ENCODE measurements at regions not wholly inside any gene's neighbourhood (a gene's known extent, or its start where the extent isn't known, plus 50 kb on each side); places are given as distances from the start of the nearest gene placed in this dataset.
"Not testable (repeated sequence)": the region's sequence is repeated elsewhere in the genome, so short reads cannot be mapped to it uniquely, and the experiment has no call there.

- ATAC-seq (ENCODE audit: low FRiP score) (no peak), DNase-seq (no peak)
- Histone ChIP-seq H3K36me3 (ENCODE audit: control insufficient read depth in 1 of 2, insufficient read depth in 2 of 2, low read length in 1 of 2) (no peaks in the 10 kb centered on the region), H3K27me3 (ENCODE audit: control insufficient read depth in 1 of 2, insufficient read depth in 2 of 2, low read length in 1 of 2) (no peaks in the 10 kb centered on the region), H3K9me3 (ENCODE audit: control insufficient read depth, low read length) (no peaks in the 10 kb centered on the region), H3K4me1 (ENCODE audit: control insufficient read depth in 1 of 2, insufficient read depth in 2 of 2, low read length in 2 of 2) (no peaks in the 10 kb centered on the region), H3K27ac (ENCODE audit: low read depth in 1 of 2, low read length in 2 of 2) (no peak overlapping the region), H3K4me3 (ENCODE audit: low read length in 2 of 2) (no peak overlapping the region)
- WGBS, 2 donors, result 52 to 53% methylated on average over 2 of the region's 2 CpGs
- intact Hi-C loops (cut with DNase I), result no loop called here
Observed at GRCh38 chr3:106349191-106349881, 480.5 kb upstream of the CBLB start.

GRCh38 chr3:106355873-106356272, 487.1 kb upstream of the CBLB start:
- no peaks in the 10 kb centered on the region for H3K9me3 ChIP-seq (ENCODE audit: control insufficient read depth, low read length)
- ATAC-seq (ENCODE audit: low FRiP score) (no peak), DNase-seq (no peak)
- no peaks in the 10 kb centered on the region for H3K27me3 ChIP-seq (ENCODE audit: control insufficient read depth in 1 of 2, insufficient read depth in 2 of 2, low read length in 1 of 2)
- H3K4me3 ChIP-seq (ENCODE audit: low read length in 2 of 2), result no peak overlapping the region
- H3K27ac ChIP-seq (ENCODE audit: low read depth in 1 of 2, low read length in 2 of 2), result no peak overlapping the region
- intact Hi-C loops (cut with DNase I), result no loop called here
- H3K36me3 ChIP-seq (ENCODE audit: control insufficient read depth in 1 of 2, insufficient read depth in 2 of 2, low read length in 1 of 2), result no peaks in the 10 kb centered on the region
- WGBS, 2 donors, result 86 to 89% methylated on average over 3 of the region's 3 CpGs
- H3K4me1 ChIP-seq (ENCODE audit: control insufficient read depth in 1 of 2, insufficient read depth in 2 of 2, low read length in 2 of 2), result no peaks in the 10 kb centered on the region

- ATAC-seq (ENCODE audit: low FRiP score), result no peak
- no peaks in the 10 kb centered on the region for H3K27me3 ChIP-seq (ENCODE audit: control insufficient read depth in 1 of 2, insufficient read depth in 2 of 2, low read length in 1 of 2)
- no peak for DNase-seq
- H3K4me3 ChIP-seq (ENCODE audit: low read length in 2 of 2), result no peak overlapping the region
- intact Hi-C loops (cut with DNase I), result no loop called here
- no peaks in the 10 kb centered on the region for H3K4me1 ChIP-seq (ENCODE audit: control insufficient read depth in 1 of 2, insufficient read depth in 2 of 2, low read length in 2 of 2)
- no peaks in the 10 kb centered on the region for H3K36me3 ChIP-seq (ENCODE audit: control insufficient read depth in 1 of 2, insufficient read depth in 2 of 2, low read length in 1 of 2)
- H3K27ac ChIP-seq (ENCODE audit: low read depth in 1 of 2, low read length in 2 of 2), result no peak overlapping the region
- H3K9me3 ChIP-seq (ENCODE audit: control insufficient read depth, low read length), result peaks cover 2% of the 10 kb centered on the region
- WGBS, 2 donors, result 93 to 96% methylated on average over 3 of the region's 3 CpGs
Observed at GRCh38 chr3:106359692-106360091, 490.9 kb upstream of the CBLB start.

- ATAC-seq (ENCODE audit: low FRiP score); H3K36me3 ChIP-seq (ENCODE audit: control insufficient read depth in 1 of 2, insufficient read depth in 2 of 2, low read length in 1 of 2); H3K27me3 ChIP-seq (ENCODE audit: control insufficient read depth in 1 of 2, insufficient read depth in 2 of 2, low read length in 1 of 2); H3K4me3 ChIP-seq (ENCODE audit: low read length in 2 of 2); H3K4me1 ChIP-seq (ENCODE audit: control insufficient read depth in 1 of 2, insufficient read depth in 2 of 2, low read length in 2 of 2); H3K27ac ChIP-seq (ENCODE audit: low read depth in 1 of 2, low read length in 2 of 2); intact Hi-C loops (cut with DNase I); H3K9me3 ChIP-seq (ENCODE audit: control insufficient read depth, low read length); DNase-seq: not testable (repeated sequence)
- 86 to 92% methylated on average over 1 of the region's 1 CpG for WGBS, 2 donors
Observed at GRCh38 chr3:106360901-106361300, 492.1 kb upstream of the CBLB start.

GRCh38 chr3:106364477-106364876, 495.7 kb upstream of the CBLB start:
- ATAC-seq (ENCODE audit: low FRiP score), result no peak
- Histone ChIP-seq H3K4me3 (ENCODE audit: low read length in 2 of 2) (no peak overlapping the region), H3K9me3 (ENCODE audit: control insufficient read depth, low read length) (peaks cover 2% of the 10 kb centered on the region), H3K27ac (ENCODE audit: low read depth in 1 of 2, low read length in 2 of 2) (no peak overlapping the region), H3K36me3 (ENCODE audit: control insufficient read depth in 1 of 2, insufficient read depth in 2 of 2, low read length in 1 of 2) (no peaks in the 10 kb centered on the region), H3K27me3 (ENCODE audit: control insufficient read depth in 1 of 2, insufficient read depth in 2 of 2, low read length in 1 of 2) (no peaks in the 10 kb centered on the region), H3K4me1 (ENCODE audit: control insufficient read depth in 1 of 2, insufficient read depth in 2 of 2, low read length in 2 of 2) (no peaks in the 10 kb centered on the region)
- intact Hi-C loops (cut with DNase I), result no loop called here
- DNase-seq, result no peak
- 91 to 92% methylated on average over 1 of the region's 1 CpG for WGBS, 2 donors

- 95 to 97% methylated on average over 1 of the region's 1 CpG for WGBS, 2 donors
Observed at GRCh38 chr3:106365061-106365691, 496.4 kb upstream of the CBLB start.

GRCh38 chr3:106366352-106366751, 497.5 kb upstream of the CBLB start:
- DNase-seq, result no peak
- no peak for ATAC-seq (ENCODE audit: low FRiP score)
- Histone ChIP-seq H3K27me3 (ENCODE audit: control insufficient read depth in 1 of 2, insufficient read depth in 2 of 2, low read length in 1 of 2) (no peaks in the 10 kb centered on the region), H3K27ac (ENCODE audit: low read depth in 1 of 2, low read length in 2 of 2) (no peak overlapping the region), H3K9me3 (ENCODE audit: control insufficient read depth, low read length) (peaks cover 2% of the 10 kb centered on the region), H3K36me3 (ENCODE audit: control insufficient read depth in 1 of 2, insufficient read depth in 2 of 2, low read length in 1 of 2) (no peaks in the 10 kb centered on the region), H3K4me1 (ENCODE audit: control insufficient read depth in 1 of 2, insufficient read depth in 2 of 2, low read length in 2 of 2) (no peaks in the 10 kb centered on the region), H3K4me3 (ENCODE audit: low read length in 2 of 2) (no peak overlapping the region)
- intact Hi-C loops (cut with DNase I), result no loop called here

More at GRCh38 chr3:106365061-106365691, 496.4 kb upstream of the CBLB start:
- DNase-seq (no peak), ATAC-seq (ENCODE audit: low FRiP score) (no peak)
- intact Hi-C loops (cut with DNase I), result no loop called here
- Histone ChIP-seq H3K4me1 (ENCODE audit: control insufficient read depth in 1 of 2, insufficient read depth in 2 of 2, low read length in 2 of 2) (no peaks in the 10 kb centered on the region), H3K27ac (ENCODE audit: low read depth in 1 of 2, low read length in 2 of 2) (no peak overlapping the region), H3K27me3 (ENCODE audit: control insufficient read depth in 1 of 2, insufficient read depth in 2 of 2, low read length in 1 of 2) (no peaks in the 10 kb centered on the region), H3K36me3 (ENCODE audit: control insufficient read depth in 1 of 2, insufficient read depth in 2 of 2, low read length in 1 of 2) (no peaks in the 10 kb centered on the region), H3K9me3 (ENCODE audit: control insufficient read depth, low read length) (peaks cover 2% of the 10 kb centered on the region), H3K4me3 (ENCODE audit: low read length in 2 of 2) (no peak overlapping the region)

- WGBS, 2 donors, result 56 to 59% methylated on average over 2 of the region's 2 CpGs
Observed at GRCh38 chr3:106367496-106367895, 498.7 kb upstream of the CBLB start.

More at GRCh38 chr3:106367496-106367895, 498.7 kb upstream of the CBLB start:
- intact Hi-C loops (cut with DNase I), result no loop called here
- no peak for ATAC-seq (ENCODE audit: low FRiP score)
- no peaks in the 10 kb centered on the region for H3K4me1 ChIP-seq (ENCODE audit: control insufficient read depth in 1 of 2, insufficient read depth in 2 of 2, low read length in 2 of 2)
- DNase-seq, result no peak
- H3K27ac ChIP-seq (ENCODE audit: low read depth in 1 of 2, low read length in 2 of 2), result no peak overlapping the region
- H3K36me3 ChIP-seq (ENCODE audit: control insufficient read depth in 1 of 2, insufficient read depth in 2 of 2, low read length in 1 of 2), result no peaks in the 10 kb centered on the region
- no peak overlapping the region for H3K4me3 ChIP-seq (ENCODE audit: low read length in 2 of 2)
- no peaks in the 10 kb centered on the region for H3K27me3 ChIP-seq (ENCODE audit: control insufficient read depth in 1 of 2, insufficient read depth in 2 of 2, low read length in 1 of 2)
- H3K9me3 ChIP-seq (ENCODE audit: control insufficient read depth, low read length), result no peaks in the 10 kb centered on the region

Data from aorta (tissue), 5 donors.